ENCODE measurements at regions not wholly inside any gene's neighbourhood (a gene's known extent, or its start where the extent isn't known, plus 50 kb on each side); places are given as distances from the start of the nearest gene placed in this dataset.

- Histone ChIP-seq H3K27ac (ENCODE audit: extremely low read length, insufficient read depth, low read length) (no peak overlapping the region), H3K27me3 (ENCODE audit: control insufficient read depth in 1 of 2, insufficient read depth in 2 of 2, low read length in 2 of 2) (peaks cover 8 to 49% of the 10 kb centered on the region in 2 experiments), H3K9ac (ENCODE audit: insufficient read depth, low read depth, low read length) (no peak overlapping the region), H3K4me3 (replicated peaks in 1 of 3; ENCODE audit: insufficient read depth in 1 of 3, low read depth in 2 of 3, low read length in 3 of 3) (no peak overlapping the region), H3K4me2 (ENCODE audit: low read depth, low read length) (no peak overlapping the region), H2AFZ (ENCODE audit: low read length) (no peak overlapping the region), H3K79me2 (ENCODE audit: insufficient read depth, low read length) (no peaks in the 10 kb centered on the region), H3K36me3 (replicated peaks in 1 of 2; ENCODE audit: control insufficient read depth in 1 of 2, insufficient read depth in 2 of 2, low read length in 2 of 2) (no peaks in the 10 kb centered on the region), H3K9me3 (ENCODE audit: low read length) (no peaks in the 10 kb centered on the region), H4K20me1 (ENCODE audit: insufficient read depth, low read length) (no peaks in the 10 kb centered on the region), H3K4me1 (ENCODE audit: insufficient read depth, low read length) (no peaks in the 10 kb centered on the region)
- ATAC-seq (no peak), DNase-seq (ENCODE audit: low spot score) (no peak), FAIRE-seq (no peak)
- TF ChIP-seq ZBTB2 (CRISPR knock-in tag; IDR thresholded peaks at IDR 0.05; ENCODE audit: low read depth) (no peak), ZNF367 (CRISPR knock-in tag; IDR thresholded peaks at IDR 0.05; ENCODE audit: borderline replicate concordance) (no peak), SIX1 (CRISPR knock-in tag; IDR thresholded peaks at IDR 0.05; ENCODE audit: borderline replicate concordance) (no peak), MTF2 (CRISPR knock-in tag; IDR thresholded peaks at IDR 0.05; ENCODE audit: borderline replicate concordance) (no peak), ZNF883 (CRISPR knock-in tag; IDR thresholded peaks at IDR 0.05; ENCODE audit: not compliant biosample characterization) (no peak), FOXJ3 (CRISPR knock-in tag; IDR thresholded peaks at IDR 0.05; ENCODE audit: borderline replicate concordance) (no peak), BATF2 (CRISPR knock-in tag; IDR thresholded peaks at IDR 0.05) (no peak), ZUFSP (CRISPR knock-in tag; IDR thresholded peaks at IDR 0.05; ENCODE audit: borderline replicate concordance) (no peak), SNAI1 (CRISPR knock-in tag; IDR thresholded peaks at IDR 0.05; ENCODE audit: borderline replicate concordance) (no peak), ATF7-NPFF (CRISPR knock-in tag; IDR thresholded peaks at IDR 0.05; ENCODE audit: low read depth) (no peak), DNMT3B (CRISPR knock-in tag; conservative IDR thresholded peaks at IDR 0.05) (no peak), ZNF607 (CRISPR knock-in tag; IDR thresholded peaks at IDR 0.05; ENCODE audit: borderline replicate concordance) (no peak), SYNCRIP (IDR thresholded peaks at IDR 0.05; ENCODE audit: insufficient read depth, low read depth, low read length) (no peak), ZSCAN21 (CRISPR knock-in tag; IDR thresholded peaks at IDR 0.05; ENCODE audit: borderline replicate concordance) (no peak)
- in situ Hi-C loops (cut with HindIII; ENCODE audit: extremely low pct_ligation_motif_present, low pct_unique_long_range_greater_than_20kb) (no loop called here), intact Hi-C loops (cut with micrococcal nuclease; ENCODE audit: unreplicated experiment) (no loop called here)
- 42% methylated on average over 1 of the region's 1 CpG for WGBS (ENCODE audit: low lambda C conversion rate)
- no TSS peak for BruUV-seq (replicated peaks)
- CTCF ChIA-PET (ENCODE audit: low intra/inter-chr PET ratio, low total read pairs): no interaction called here
- POLR2A ChIA-PET: no interaction called here
These were observed 246.2 kb downstream of the CYP26B1 start for GRCh38 chr2:71901466-71901865.

All from HepG2 (cell line).